ENCODE measurements at regions not wholly inside any gene's neighbourhood (a gene's known extent, or its start where the extent isn't known, plus 50 kb on each side); places are given as distances from the start of the nearest gene placed in this dataset.

DNA sequence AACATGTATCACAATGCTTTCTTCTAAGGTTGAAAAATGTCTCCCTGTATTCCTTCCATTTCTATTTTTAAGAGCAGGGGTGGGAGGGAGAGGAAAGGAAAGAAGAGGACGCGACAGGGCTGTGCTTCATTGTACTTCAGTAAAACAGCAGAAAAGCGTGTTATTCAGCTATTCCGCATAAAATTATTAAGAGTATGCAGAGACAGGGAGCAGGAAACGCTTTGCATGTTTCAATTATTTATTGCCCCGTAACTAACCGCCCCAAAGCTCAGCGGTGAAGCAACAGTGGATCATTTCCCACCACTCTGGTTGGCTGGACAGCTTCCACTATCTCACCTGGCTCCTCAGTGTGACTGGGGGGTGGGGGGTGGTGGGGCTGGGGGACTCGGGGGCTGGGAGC lies 188.9 kb downstream of the TTLL2 start:
- TF ChIP-seq CTCF (IDR thresholded peaks at IDR 0.05) (no peak), POLR2A (IDR thresholded peaks at IDR 0.05) (no peak)
